Neural progenitor cell (in vitro differentiated cells): ENCODE measurements at regions not wholly inside any gene's neighbourhood (a gene's known extent, or its start where the extent isn't known, plus 50 kb on each side); places are given as distances from the start of the nearest gene placed in this dataset.

Experiments used
- CTCF ChIP-seq: fragments of 200-600 bp; sonication (generic); IDR thresholded peaks from 2 replicates; pipeline ENCODE4 v1.5.1; 2017; ENCODE audit warnings: antibody characterized with exemption, mild to moderate bottlenecking
- EZH2 ChIP-seq: fragments of 200-600 bp; sonication (generic); IDR thresholded peaks from 2 replicates; pipeline ENCODE4 v1.6.1; 2017; ENCODE audit warnings: antibody characterized with exemption, mild to moderate bottlenecking, moderate library complexity
- EZH2phosphoT487 ChIP-seq: fragments of 200-600 bp; sonication (generic); IDR thresholded peaks from 2 replicates; pipeline ENCODE4 v1.6.1; 2017; ENCODE audit warnings: antibody characterized with exemption

GRCh38 chr1:71167505-71167904 lies 86.7 kb upstream of the ZRANB2 start:
- no peak for TF ChIP-seq CTCF
- no peak for TF ChIP-seq EZH2
- TF ChIP-seq EZH2phosphoT487 = no peak
